H9 (cell line): ENCODE measurements at regions not wholly inside any gene's neighbourhood (a gene's known extent, or its start where the extent isn't known, plus 50 kb on each side); places are given as distances from the start of the nearest gene placed in this dataset.

Experiments used
- DNase-seq: peaks from one replicate; pipeline ENCODE4 v3.0.0-alpha.2; 2017
- H2AFZ ChIP-seq: one replicate; pipeline ENCODE4 v1.6.1; 2013; ENCODE audit warnings: mild to moderate bottlenecking, low read length, control low read depth, moderate library complexity
- H2AK5ac ChIP-seq: 2 replicates; pipeline ENCODE4 v1.6.1; 2013; ENCODE audit warnings: low read length, control low read depth, mixed read lengths; ENCODE audit not compliant: insufficient read length
- H2BK120ac ChIP-seq: one replicate; pipeline ENCODE4 v1.6.1; 2013; ENCODE audit warnings: low read depth, mild to moderate bottlenecking, low read length, control low read depth, inconsistent platforms; ENCODE audit not compliant: poor library complexity, severe bottlenecking
- H2BK12ac ChIP-seq: 2 replicates; pipeline ENCODE4 v1.6.1; 2013; ENCODE audit warnings: low read length, control low read depth, mixed read lengths, low read depth; ENCODE audit not compliant: insufficient read length
- H2BK15ac ChIP-seq: 2 replicates; pipeline ENCODE4 v1.6.1; 2013; ENCODE audit warnings: low read depth, low read length, control low read depth
- H2BK20ac ChIP-seq: one replicate; pipeline ENCODE4 v1.6.1; 2013; ENCODE audit warnings: low read depth, mild to moderate bottlenecking, low read length, control low read depth, inconsistent platforms; ENCODE audit not compliant: poor library complexity, severe bottlenecking
- H2BK5ac ChIP-seq: 2 replicates; pipeline ENCODE4 v1.6.1; 2013; ENCODE audit warnings: low read length, control low read depth, mixed read lengths; ENCODE audit not compliant: insufficient read length
- H3K14ac ChIP-seq: 2 replicates; pipeline ENCODE4 v1.6.1; 2013; ENCODE audit warnings: low read length, control low read depth; ENCODE audit not compliant: insufficient read depth
- H3K18ac ChIP-seq: 2 replicates; pipeline ENCODE4 v1.6.1; 2013; ENCODE audit warnings: low read depth, mild to moderate bottlenecking, mixed read lengths, low read length, control low read depth; ENCODE audit not compliant: insufficient read length
- H3K23ac ChIP-seq: 2 replicates; pipeline ENCODE4 v1.6.1; 2013; ENCODE audit warnings: low read length, control low read depth, mixed read lengths, low read depth; ENCODE audit not compliant: insufficient read length
- H3K23me2 ChIP-seq: 2 replicates; pipeline ENCODE4 v1.6.1; 2013; ENCODE audit warnings: low read depth, mild to moderate bottlenecking, mixed read lengths, low read length, control low read depth; ENCODE audit not compliant: insufficient read length, poor library complexity, severe bottlenecking
- H3K27ac ChIP-seq: 2 replicates; pipeline ENCODE4 v1.5.1; 2013; ENCODE audit warnings: low read length, control low read depth, mixed read lengths, low read depth; ENCODE audit not compliant: insufficient read length
- H3K27me3 ChIP-seq: 2 replicates; pipeline ENCODE4 v1.6.1; 2013; ENCODE audit warnings: low read length, control low read depth, inconsistent platforms; ENCODE audit not compliant: insufficient read depth
- H3K4ac ChIP-seq: 2 replicates; pipeline ENCODE4 v1.6.1; 2013; ENCODE audit warnings: low read depth, mild to moderate bottlenecking, control low read depth, inconsistent platforms, low read length, moderate library complexity
- H3K4me1 ChIP-seq: 2 replicates; pipeline ENCODE4 v1.6.1; 2013; ENCODE audit warnings: low read length, control low read depth, inconsistent platforms; ENCODE audit not compliant: insufficient read depth
- H3K4me2 ChIP-seq: 2 replicates; pipeline ENCODE4 v1.6.1; 2013; ENCODE audit warnings: low read length, control low read depth, mixed read lengths; ENCODE audit not compliant: insufficient read length, insufficient read depth
- H3K56ac ChIP-seq: 2 replicates; pipeline ENCODE4 v1.6.1; 2013; ENCODE audit warnings: low read depth, mild to moderate bottlenecking, mixed read lengths, low read length, control low read depth; ENCODE audit not compliant: insufficient read length
- H3K79me1 ChIP-seq: 2 replicates; pipeline ENCODE4 v1.6.1; 2013; ENCODE audit warnings: low read depth, mild to moderate bottlenecking, moderate library complexity, low read length, control low read depth, inconsistent platforms; ENCODE audit not compliant: insufficient read depth, poor library complexity, severe bottlenecking
- H3K79me2 ChIP-seq: 2 replicates; pipeline ENCODE4 v1.6.1; 2013; ENCODE audit warnings: low read length, control low read depth, inconsistent platforms; ENCODE audit not compliant: insufficient read depth
- H3K9ac ChIP-seq: 2 replicates; pipeline ENCODE4 v1.6.1; 2013; ENCODE audit warnings: low read length, control low read depth, mixed read lengths; ENCODE audit not compliant: insufficient read length; ENCODE audit errors: extremely low read depth
- H3K9me3 ChIP-seq: one replicate; pipeline ENCODE4 v1.6.1; 2013; ENCODE audit warnings: low read depth, low read length, inconsistent platforms; ENCODE audit not compliant: control insufficient read depth
- H3T11ph ChIP-seq: one replicate; pipeline ENCODE4 v1.6.1; 2013; ENCODE audit warnings: mild to moderate bottlenecking, low read length, control low read depth, inconsistent platforms
- H4K20me1 ChIP-seq: one replicate; pipeline ENCODE4 v1.6.1; 2013; ENCODE audit not compliant: control insufficient read depth, insufficient read length, insufficient read depth
- H4K5ac ChIP-seq: 2 replicates; pipeline ENCODE4 v1.6.1; 2013; ENCODE audit warnings: low read depth, mild to moderate bottlenecking, mixed read lengths, low read length, control low read depth; ENCODE audit not compliant: insufficient read length
- H4K8ac ChIP-seq: replicated peaks from 2 replicates; pipeline ENCODE4 v1.6.1; 2013; ENCODE audit warnings: low read length, control low read depth, mixed read lengths, low read depth; ENCODE audit not compliant: insufficient read length
- H4K91ac ChIP-seq: 2 replicates; pipeline ENCODE4 v1.6.1; 2013; ENCODE audit warnings: low read depth, mild to moderate bottlenecking, moderate library complexity, mixed read lengths, low read length, control low read depth; ENCODE audit not compliant: insufficient read length
- H3K27ac Mint-ChIP-seq, 3 experiments: 2 replicates in 2 of 3; 3 replicates in 1 of 3; pipeline ENCODE4 v1.8.0; 2020 to 2021; ENCODE audit warnings: mixed read lengths in 3 of 3, mild to moderate bottlenecking in 1 of 3, moderate library complexity in 1 of 3
- H3K27me3 Mint-ChIP-seq: 2 replicates; pipeline ENCODE4 v1.8.0; 2021; ENCODE audit warnings: low read depth, mild to moderate bottlenecking, moderate library complexity, mixed read lengths
- H3K36me3 Mint-ChIP-seq, 3 experiments: 2 replicates in 2 of 3; 3 replicates in 1 of 3; pipeline ENCODE4 v1.8.0; 2020 to 2021; ENCODE audit warnings: low read depth in 3 of 3, mixed read lengths in 3 of 3; ENCODE audit not compliant: insufficient read depth in 1 of 3
- H3K4me1 Mint-ChIP-seq, 2 experiments: 2 replicates each; pipeline ENCODE4 v1.8.0; 2020; ENCODE audit warnings: mixed read lengths in 2 of 2
- H3K4me3 Mint-ChIP-seq, 2 experiments: 2 replicates in 1 of 2; 3 replicates in 1 of 2; pipeline ENCODE4 v1.8.0; 2020 to 2021; ENCODE audit warnings: mild to moderate bottlenecking in 2 of 2, mixed read lengths in 2 of 2, moderate library complexity in 1 of 2
- H3K9me3 Mint-ChIP-seq, 2 experiments: 2 replicates in 1 of 2; 3 replicates in 1 of 2; pipeline ENCODE4 v1.8.0; 2020; ENCODE audit warnings: mild to moderate bottlenecking in 2 of 2, mixed read lengths in 2 of 2, moderate library complexity in 1 of 2
- WGBS: extraction: QIAGEN DNeasy Blood & Tissue Kit; methylation state at CpG from one replicate; pipeline ENCODE4 v1.1.7; 2013; ENCODE audit warnings: missing lambda C conversion rate, low lambda C conversion rate, mixed read lengths; ENCODE audit not compliant: insufficient read length; ENCODE audit errors: extremely low coverage; 5-methylcytosine and 5-hydroxymethylcytosine counted together
- TF ChIP-seq, protein P1 (sequence below): fragments of 200-600 bp; sonication (generic); conservative IDR thresholded peaks from 3 replicates; pipeline ENCODE4 v1.8.0; 2021; ENCODE audit warnings: antibody characterized with exemption, mild to moderate bottlenecking

DNA sequence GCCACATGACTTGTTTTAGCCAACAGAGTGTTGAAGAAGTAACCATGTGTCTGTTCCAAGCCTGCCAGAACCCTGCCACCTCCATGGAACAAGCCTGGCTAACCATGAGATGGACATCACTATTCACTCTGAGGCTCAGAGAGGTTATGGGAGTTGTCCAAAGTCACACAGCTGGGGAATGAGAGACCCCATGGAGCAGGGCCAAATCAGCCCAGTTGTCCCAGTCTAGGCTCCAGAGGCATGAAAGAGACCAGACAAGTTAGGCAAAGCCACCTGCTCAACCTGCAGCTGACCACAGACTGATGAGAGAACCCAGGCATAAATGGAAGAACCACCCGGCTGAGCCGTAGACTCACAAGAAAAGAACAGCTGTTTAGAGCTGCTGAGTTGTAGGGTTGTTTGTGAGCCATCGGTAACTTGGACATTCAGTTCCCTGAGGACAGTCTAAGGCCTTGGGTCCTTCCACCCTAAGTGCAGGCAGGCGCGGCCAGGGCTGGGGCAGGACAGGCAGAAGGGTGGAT, 74.7 kb upstream of the PHF21B start:
- peaks cover 25 to 35% of the 10 kb centered on the region in 2 experiments for H3K4me1 Mint-ChIP-seq
- H2BK120ac ChIP-seq: no peak overlapping the region
- no peak overlapping the region; a peak in 1 of 7 replicates for H3K27ac Mint-ChIP-seq
- H2BK12ac ChIP-seq: no peak overlapping the region
- H3K4me3 Mint-ChIP-seq: no peak overlapping the region
- peaks cover 6 to 8% of the 10 kb centered on the region in 2 experiments for H3K9me3 Mint-ChIP-seq
- H3K27me3 ChIP-seq: no peaks in the 10 kb centered on the region
- H3T11ph ChIP-seq: no peak overlapping the region
- no peak overlapping the region for H3K4ac ChIP-seq
- H2BK5ac ChIP-seq: no peak overlapping the region
- no peaks in the 10 kb centered on the region; the same call in 1 of the 2 replicates for H3K4me1 ChIP-seq
- no peaks in the 10 kb centered on the region for H3K23me2 ChIP-seq
- no peak overlapping the region for H2BK20ac ChIP-seq
- no peak overlapping the region for H3K18ac ChIP-seq
- no peak overlapping the region for H4K5ac ChIP-seq
- no peak overlapping the region for H3K27ac ChIP-seq
- no peak overlapping the region for H3K23ac ChIP-seq
- WGBS: no CpG with 5 or more reads among the region's 5 CpGs
- H3K9me3 ChIP-seq: no peaks in the 10 kb centered on the region
- no peaks in the 10 kb centered on the region for H3K79me2 ChIP-seq
- no peaks in the 10 kb centered on the region for H3K79me1 ChIP-seq
- no peak overlapping the region for H4K91ac ChIP-seq
- TF ChIP-seq, protein P1, sequence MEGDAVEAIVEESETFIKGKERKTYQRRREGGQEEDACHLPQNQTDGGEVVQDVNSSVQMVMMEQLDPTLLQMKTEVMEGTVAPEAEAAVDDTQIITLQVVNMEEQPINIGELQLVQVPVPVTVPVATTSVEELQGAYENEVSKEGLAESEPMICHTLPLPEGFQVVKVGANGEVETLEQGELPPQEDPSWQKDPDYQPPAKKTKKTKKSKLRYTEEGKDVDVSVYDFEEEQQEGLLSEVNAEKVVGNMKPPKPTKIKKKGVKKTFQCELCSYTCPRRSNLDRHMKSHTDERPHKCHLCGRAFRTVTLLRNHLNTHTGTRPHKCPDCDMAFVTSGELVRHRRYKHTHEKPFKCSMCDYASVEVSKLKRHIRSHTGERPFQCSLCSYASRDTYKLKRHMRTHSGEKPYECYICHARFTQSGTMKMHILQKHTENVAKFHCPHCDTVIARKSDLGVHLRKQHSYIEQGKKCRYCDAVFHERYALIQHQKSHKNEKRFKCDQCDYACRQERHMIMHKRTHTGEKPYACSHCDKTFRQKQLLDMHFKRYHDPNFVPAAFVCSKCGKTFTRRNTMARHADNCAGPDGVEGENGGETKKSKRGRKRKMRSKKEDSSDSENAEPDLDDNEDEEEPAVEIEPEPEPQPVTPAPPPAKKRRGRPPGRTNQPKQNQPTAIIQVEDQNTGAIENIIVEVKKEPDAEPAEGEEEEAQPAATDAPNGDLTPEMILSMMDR: no peak
- H3K27me3 Mint-ChIP-seq: peaks cover 6% of the 10 kb centered on the region
- H3K56ac ChIP-seq: no peak overlapping the region
- H3K9ac ChIP-seq: no peak overlapping the region
- H4K20me1 ChIP-seq: no peaks in the 10 kb centered on the region
- no peak overlapping the region for H2BK15ac ChIP-seq
- no peak overlapping the region; the same call in 1 of the 2 replicates for H3K14ac ChIP-seq
- H2AFZ ChIP-seq: no peak overlapping the region
- no peak overlapping the region for H2AK5ac ChIP-seq
- peaks cover 3 to 6% (median 5%) of the 10 kb centered on the region in 3 experiments; a peak in 6 of 7 replicates for H3K36me3 Mint-ChIP-seq
- H4K8ac ChIP-seq: no peak overlapping the region
- no peak for DNase-seq
- H3K4me2 ChIP-seq: no peak overlapping the region
